ENCODE measurements at regions not wholly inside any gene's neighbourhood (a gene's known extent, or its start where the extent isn't known, plus 50 kb on each side); places are given as distances from the start of the nearest gene placed in this dataset.

DNA sequence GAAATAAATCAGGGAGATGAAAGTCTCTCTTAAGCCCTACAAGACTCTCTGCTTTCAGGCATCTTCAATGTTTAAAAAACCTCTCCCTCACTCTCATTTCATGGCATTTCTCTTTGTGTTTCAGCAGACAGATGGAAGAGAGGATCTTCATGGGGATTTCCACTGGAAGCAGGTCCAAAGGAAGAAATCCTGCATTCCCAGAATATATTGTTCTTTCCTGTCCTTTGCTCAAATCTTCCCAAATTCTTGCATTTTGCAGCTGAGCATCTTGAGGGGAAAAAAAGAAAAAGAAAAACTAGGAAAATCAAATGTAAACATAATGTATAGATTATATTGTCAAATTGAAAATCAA is 382.2 kb downstream of the ENC1 start:
- POLR2A ChIA-PET, result no interaction called here
- RAD21 ChIA-PET (ENCODE audit: low non-redundant PET in 1 of 2, low total read pairs in 2 of 2, uncharacterized antibody in 2 of 2, unreplicated experiment in 2 of 2), result no interaction called here
- H4K20me1 ChIP-seq (ENCODE audit: insufficient read depth), result no peaks in the 10 kb centered on the region
- H3K4me1 ChIP-seq (ENCODE audit: control insufficient read depth in 1 of 2, insufficient read depth in 2 of 2, low read length in 2 of 2), result no peaks in the 10 kb centered on the region
- TF ChIP-seq EZH2phosphoT487 (IDR thresholded peaks at IDR 0.05; ENCODE audit: borderline replicate concordance) (no peak), CBX3 (IDR thresholded peaks at IDR 0.05; ENCODE audit: low read depth) (no peak)
- no peak for DNase-seq (ENCODE audit: low read depth, low spot score)
- intact Hi-C loops (cut with micrococcal nuclease), result no loop called here
- no peaks in the 10 kb centered on the region for H3K9me3 ChIP-seq (ENCODE audit: control insufficient read depth in 1 of 2, insufficient read depth in 1 of 2, low read depth in 1 of 2, low read length in 2 of 2)
- BruUV-seq (replicated peaks), result no TSS peak
- H3K27me3 ChIP-seq (ENCODE audit: insufficient read depth, low read length), result peaks cover 9% of the 10 kb centered on the region; the same call in 1 of the 2 replicates
- no peak overlapping the region for H2AFZ ChIP-seq (ENCODE audit: low read depth, low read length, poor library complexity, severe bottlenecking)
- no peak for ATAC-seq
- no peak overlapping the region for H3K9ac ChIP-seq (ENCODE audit: low read length)
- no peak overlapping the region for H3K4me2 ChIP-seq (ENCODE audit: low read length)
- no peaks in the 10 kb centered on the region for H3K9me2 ChIP-seq (ENCODE audit: insufficient read depth)
- H3K4me3 ChIP-seq (replicated peaks in 1 of 2; ENCODE audit: low read depth in 1 of 2, low read length in 2 of 2), result no peak overlapping the region
- CTCF ChIA-PET, result no interaction called here
- H3K79me2 ChIP-seq (ENCODE audit: insufficient read depth, low read length), result no peaks in the 10 kb centered on the region
- H3K36me3 ChIP-seq (ENCODE audit: control insufficient read depth in 1 of 2, insufficient read depth in 2 of 2, low read length in 2 of 2), result no peaks in the 10 kb centered on the region
- H3K27ac ChIP-seq (ENCODE audit: low read depth, low read length), result no peak overlapping the region

DNA sequence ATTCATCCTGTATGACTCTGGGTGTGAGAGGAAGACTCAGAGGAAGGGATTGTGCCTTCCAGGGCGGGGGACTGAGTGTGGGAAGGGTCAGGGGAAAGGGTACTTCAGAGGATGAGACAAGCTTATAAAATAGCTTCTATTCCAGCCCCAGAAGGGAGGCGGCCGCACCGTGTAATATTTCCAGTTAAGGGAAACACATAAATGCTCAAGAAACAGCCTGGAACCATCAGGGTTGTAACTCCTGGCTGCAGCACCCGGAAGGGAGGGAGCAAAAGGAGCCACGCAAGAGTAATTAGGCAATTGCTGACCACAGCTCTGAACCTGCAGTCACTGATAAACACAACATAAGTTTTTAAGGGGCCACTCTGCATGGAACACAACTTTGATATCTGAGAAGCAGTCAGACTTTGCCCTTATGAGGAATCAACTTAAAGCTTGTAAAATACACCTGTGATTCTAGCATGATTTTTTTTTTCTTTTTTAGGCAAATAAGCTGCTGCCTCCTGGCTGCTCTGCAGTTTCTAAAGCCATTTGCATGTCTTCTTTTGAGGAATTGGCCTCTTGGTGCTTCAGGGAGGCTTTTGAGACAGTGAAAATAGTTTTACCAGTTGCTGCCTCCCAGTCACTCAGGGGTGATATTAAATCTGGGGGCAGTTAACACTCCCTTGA is 382.7 kb downstream of the ENC1 start:
- Histone ChIP-seq H3K27me3 (ENCODE audit: insufficient read depth, low read length) (peaks cover 9% of the 10 kb centered on the region; the same call in 1 of the 2 replicates), H3K4me2 (ENCODE audit: low read length) (no peak overlapping the region), H3K4me1 (ENCODE audit: control insufficient read depth in 1 of 2, insufficient read depth in 2 of 2, low read length in 2 of 2) (no peaks in the 10 kb centered on the region), H3K9me2 (ENCODE audit: insufficient read depth) (no peaks in the 10 kb centered on the region), H3K4me3 (replicated peaks in 1 of 2; ENCODE audit: low read depth in 1 of 2, low read length in 2 of 2) (no peak overlapping the region), H4K20me1 (ENCODE audit: insufficient read depth) (no peaks in the 10 kb centered on the region), H3K79me2 (ENCODE audit: insufficient read depth, low read length) (no peaks in the 10 kb centered on the region), H3K27ac (ENCODE audit: low read depth, low read length) (no peak overlapping the region), H3K9ac (ENCODE audit: low read length) (no peak overlapping the region), H3K9me3 (ENCODE audit: control insufficient read depth in 1 of 2, insufficient read depth in 1 of 2, low read depth in 1 of 2, low read length in 2 of 2) (no peaks in the 10 kb centered on the region), H3K36me3 (ENCODE audit: control insufficient read depth in 1 of 2, insufficient read depth in 2 of 2, low read length in 2 of 2) (no peaks in the 10 kb centered on the region), H2AFZ (ENCODE audit: low read depth, low read length, poor library complexity, severe bottlenecking) (no peak overlapping the region)
- BruUV-seq (replicated peaks), result no TSS peak
- no peak for TF ChIP-seq ZNF274 (IDR thresholded peaks at IDR 0.05; ENCODE audit: low read depth, low read length)
- ChIA-PET RAD21 (ENCODE audit: low non-redundant PET in 1 of 2, low total read pairs in 2 of 2, uncharacterized antibody in 2 of 2, unreplicated experiment in 2 of 2) (no interaction called here), POLR2A (no interaction called here), CTCF (no interaction called here)
- ATAC-seq (no peak), DNase-seq (ENCODE audit: low read depth, low spot score) (no peak)
- intact Hi-C loops (cut with micrococcal nuclease), result no loop called here
